Thoracic aorta (tissue), 2 donors: ENCODE measurements at regions not wholly inside any gene's neighbourhood (a gene's known extent, or its start where the extent isn't known, plus 50 kb on each side); places are given as distances from the start of the nearest gene placed in this dataset.

Experiments
- ATAC-seq: fragments of 150-250 bp; one replicate; pipeline ENCODE4 v1.8.0; 2017; ENCODE audit warnings: low read depth; ENCODE audit not compliant: insufficient number of reproducible peaks, low FRiP score
- DNase-seq: peaks from one replicate; pipeline ENCODE4 v3.0.0-alpha.2; 2020; ENCODE audit warnings: low spot score
- H3K27ac ChIP-seq, 2 donors: fragments of 200-600 bp; sonication (generic); 1 replicate in 1 of 2; 2 replicates in 1 of 2; pipeline ENCODE4 v1.5.1; 2016; ENCODE audit warnings: mild to moderate bottlenecking in 2 of 2, moderate library complexity in 2 of 2
- H3K27me3 ChIP-seq: fragments of 200-600 bp; sonication (generic); replicated peaks from 2 replicates; pipeline ENCODE4 v1.6.0; 2016; ENCODE audit warnings: mild to moderate bottlenecking; ENCODE audit not compliant: insufficient read depth
- H3K36me3 ChIP-seq: fragments of 200-600 bp; sonication (generic); one replicate; pipeline ENCODE4 v1.5.1; 2016
- H3K4me1 ChIP-seq, 2 donors: fragments of 200-600 bp; sonication (generic); 1 replicate in 1 of 2; 2 replicates in 1 of 2; pipeline versions ENCODE4 v1.5.1 to v1.6.0; 2016; ENCODE audit warnings: low read depth in 2 of 2, mild to moderate bottlenecking in 1 of 2; ENCODE audit not compliant: control insufficient read depth in 1 of 2
- H3K4me3 ChIP-seq: fragments of 200-600 bp; sonication (generic); 2 replicates; pipeline ENCODE4 v1.5.1; 2016; ENCODE audit warnings: mild to moderate bottlenecking
- H3K9me3 ChIP-seq: fragments of 200-600 bp; sonication (generic); 2 replicates; pipeline ENCODE4 v1.5.1; 2016
- CTCF ChIP-seq: fragments of 200-600 bp; sonication (generic); IDR thresholded peaks from one replicate; pipeline ENCODE4 v1.5.1; 2019; ENCODE audit warnings: antibody characterized with exemption

- TF ChIP-seq CTCF: no peak
These were observed 92.9 kb downstream of the PALM2AKAP2 start for GRCh38 chr9:109872901-109873300.

GRCh38 chr9:109875495-109876129 is 95.6 kb downstream of the PALM2AKAP2 start:
- no peak for TF ChIP-seq CTCF
- Histone ChIP-seq H3K27ac (no peak overlapping the region), H3K36me3 (no peaks in the 10 kb centered on the region), H3K9me3 (no peaks in the 10 kb centered on the region), H3K4me3 (no peak overlapping the region), H3K27me3 (no peaks in the 10 kb centered on the region), H3K4me1 (no peaks in the 10 kb centered on the region)
- DNase-seq: no peak
- no peak for ATAC-seq

More at GRCh38 chr9:109872901-109873300, 92.9 kb downstream of the PALM2AKAP2 start:
- ATAC-seq (no peak), DNase-seq (no peak)
- no peak overlapping the region for H3K4me3 ChIP-seq
- H3K27ac ChIP-seq: no peak overlapping the region
- H3K4me1 ChIP-seq: peaks cover 10 to 17% of the 10 kb centered on the region in 2 donors
- H3K9me3 ChIP-seq: no peaks in the 10 kb centered on the region
- H3K36me3 ChIP-seq: no peaks in the 10 kb centered on the region
- no peaks in the 10 kb centered on the region for H3K27me3 ChIP-seq

- Histone ChIP-seq H3K27me3 (no peaks in the 10 kb centered on the region), H3K27ac (no peak overlapping the region), H3K4me1 (peaks cover 0 to 12% of the 10 kb centered on the region in 2 donors), H3K36me3 (peaks cover 3% of the 10 kb centered on the region), H3K4me3 (no peak overlapping the region), H3K9me3 (no peaks in the 10 kb centered on the region)
- DNase-seq: no peak
- ATAC-seq: no peak
- TF ChIP-seq CTCF: peak; percentile 45
These were observed 100.5 kb downstream of the PALM2AKAP2 start for GRCh38 chr9:109880276-109881169.

GRCh38 chr9:109883623-109884022 is 103.6 kb downstream of the PALM2AKAP2 start:
- Histone ChIP-seq H3K4me3 (no peak overlapping the region), H3K27ac (no peak overlapping the region), H3K4me1 (peaks cover 17 to 40% of the 10 kb centered on the region in 2 donors), H3K9me3 (no peaks in the 10 kb centered on the region), H3K36me3 (peaks cover 3% of the 10 kb centered on the region), H3K27me3 (no peaks in the 10 kb centered on the region)
- ATAC-seq (no peak), DNase-seq (no peak)
- TF ChIP-seq CTCF: no peak

GRCh38 chr9:109886041-109886440 is 106.0 kb downstream of the PALM2AKAP2 start:
- Histone ChIP-seq H3K36me3 (peaks cover 6% of the 10 kb centered on the region), H3K27me3 (no peaks in the 10 kb centered on the region), H3K4me3 (no peak overlapping the region), H3K4me1 (peaks cover 17 to 53% of the 10 kb centered on the region in 2 donors), H3K9me3 (no peaks in the 10 kb centered on the region), H3K27ac (no peak overlapping the region)
- DNase-seq: no peak
- no peak for TF ChIP-seq CTCF
- ATAC-seq: no peak
